ENCODE measurements at regions not wholly inside any gene's neighbourhood (a gene's known extent, or its start where the extent isn't known, plus 50 kb on each side); places are given as distances from the start of the nearest gene placed in this dataset.
"Not testable (repeated sequence)": the region's sequence is repeated elsewhere in the genome, so short reads cannot be mapped to it uniquely, and the experiment has no call there.

GRCh38 chr18:70535041-70535440 is 246.2 kb downstream of the SOCS6 start:
- no peak for TF ChIP-seq CTCF (IDR thresholded peaks at IDR 0.05; ENCODE audit: insufficient read depth, low read depth, low read length, missing control alignments)
- H3K4me3 ChIP-seq (ENCODE audit: low read depth, low read length) = no peak overlapping the region
- DNase-seq (ENCODE audit: low read depth) = no peak

- DNase-seq (ENCODE audit: low read depth); H3K4me3 ChIP-seq (ENCODE audit: low read depth, low read length): not testable (repeated sequence)
These were observed 236.5 kb downstream of the SOCS6 start for GRCh38 chr18:70525322-70525721.

- TF ChIP-seq CTCF (IDR thresholded peaks at IDR 0.05; ENCODE audit: insufficient read depth, low read depth, low read length, missing control alignments) = no peak
- DNase-seq (ENCODE audit: low read depth) = no peak
- H3K4me3 ChIP-seq (ENCODE audit: low read depth, low read length) = no peak overlapping the region
These were observed 234.9 kb downstream of the SOCS6 start for GRCh38 chr18:70523792-70524182.

- H3K4me3 ChIP-seq (ENCODE audit: low read depth, low read length) = no peak overlapping the region
- DNase-seq (ENCODE audit: low read depth) = no peak
- TF ChIP-seq CTCF (IDR thresholded peaks at IDR 0.05; ENCODE audit: insufficient read depth, low read depth, low read length, missing control alignments) = no peak
These were observed 234.4 kb downstream of the SOCS6 start for GRCh38 chr18:70523035-70523791.

GRCh38 chr18:70522183-70522680 is 233.4 kb downstream of the SOCS6 start:
- no peak for TF ChIP-seq CTCF (IDR thresholded peaks at IDR 0.05; ENCODE audit: insufficient read depth, low read depth, low read length, missing control alignments)
- H3K4me3 ChIP-seq (ENCODE audit: low read depth, low read length) = no peak overlapping the region
- no peak for DNase-seq (ENCODE audit: low read depth)

GRCh38 chr18:70520867-70521266 is 232.0 kb downstream of the SOCS6 start:
- no peak for TF ChIP-seq CTCF (IDR thresholded peaks at IDR 0.05; ENCODE audit: insufficient read depth, low read depth, low read length, missing control alignments)
- H3K4me3 ChIP-seq (ENCODE audit: low read depth, low read length) = no peak overlapping the region
- no peak for DNase-seq (ENCODE audit: low read depth)

GRCh38 chr18:70513502-70514171 is 224.8 kb downstream of the SOCS6 start:
- no peak for TF ChIP-seq CTCF (IDR thresholded peaks at IDR 0.05; ENCODE audit: insufficient read depth, low read depth, low read length, missing control alignments)
- no peak for DNase-seq (ENCODE audit: low read depth)
- no peak overlapping the region for H3K4me3 ChIP-seq (ENCODE audit: low read depth, low read length)

All from GM12865 (cell line).